Endothelial cell of umbilical vein (primary cell): ENCODE measurements at regions not wholly inside any gene's neighbourhood (a gene's known extent, or its start where the extent isn't known, plus 50 kb on each side); places are given as distances from the start of the nearest gene placed in this dataset.

ENCODE experiments used
- CTCF ChIP-seq, 2 donors: IDR thresholded peaks; 1 replicate in 1 of 2; 2 replicates in 1 of 2; pipeline ENCODE4 v1.5.1; 2011; ENCODE audit warnings: low read length in 2 of 2, mild to moderate bottlenecking in 2 of 2, moderate library complexity in 2 of 2, control low read depth in 1 of 2, inconsistent platforms in 1 of 2, low read depth in 1 of 2; ENCODE audit not compliant: insufficient read depth in 1 of 2; ENCODE audit errors: extremely low read depth in 1 of 2
- EZH2 ChIP-seq: IDR thresholded peaks from 2 replicates; pipeline ENCODE4 v1.6.1; 2012; ENCODE audit warnings: borderline replicate concordance, low read depth, mild to moderate bottlenecking, moderate library complexity, low read length, inconsistent platforms; ENCODE audit not compliant: severe bottlenecking
- MAX ChIP-seq: IDR thresholded peaks from 2 replicates; pipeline ENCODE4 v1.6.1; 2011; ENCODE audit not compliant: insufficient read depth, insufficient read length
- POLR2A ChIP-seq: IDR thresholded peaks from 2 replicates; pipeline ENCODE4 v1.6.1; 2012; ENCODE audit warnings: low read depth, mild to moderate bottlenecking, control low read depth, low read length
- POLR2AphosphoS5 ChIP-seq: IDR thresholded peaks from 2 replicates; pipeline ENCODE4 v1.6.1; 2012; ENCODE audit warnings: low read depth, mild to moderate bottlenecking, control low read depth, low read length, moderate library complexity; ENCODE audit not compliant: insufficient read depth

GRCh38 chr6:145405006-145405551 is 330.2 kb downstream of the EPM2A start:
- TF ChIP-seq EZH2, result no peak
- TF ChIP-seq MAX, result no peak
- no peak for TF ChIP-seq POLR2A
- TF ChIP-seq POLR2AphosphoS5, result no peak
- TF ChIP-seq CTCF (IDR thresholded peaks at IDR 0.05; ENCODE audit: extremely low read depth in 1 of 2, insufficient read depth in 1 of 2, low read depth in 1 of 2, low read length in 2 of 2), result no peak
